Adrenal gland (tissue), 9 donors: ENCODE measurements at regions not wholly inside any gene's neighbourhood (a gene's known extent, or its start where the extent isn't known, plus 50 kb on each side); places are given as distances from the start of the nearest gene placed in this dataset.

ENCODE experiments used
- DNase-seq, 7 donors: peaks; one replicate each; pipeline ENCODE4 v3.0.0-alpha.2; 2019 to 2020
- H3K27ac ChIP-seq, 5 donors: fragments of 200-600 bp; sonication (generic) in 4 of 5; 1 replicate in 3 of 5; 2 replicates in 2 of 5; pipeline versions ENCODE4 v1.5.1 to v1.8.0; 2016 to 2020; ENCODE audit warnings: mild to moderate bottlenecking in 1 of 5
- H3K27me3 ChIP-seq: fragments of 200-600 bp; 2 replicates; pipeline ENCODE4 v1.8.0; 2021
- H3K36me3 ChIP-seq, 2 donors: fragments of 200-600 bp; replicated peaks in 1 of 2; 1 replicate in 1 of 2; 2 replicates in 1 of 2; pipeline versions ENCODE4 v1.5.1 to v1.8.0; 2018 to 2022
- H3K4me1 ChIP-seq, 2 donors: fragments of 200-600 bp; replicated peaks in 1 of 2; 1 replicate in 1 of 2; 2 replicates in 1 of 2; pipeline versions ENCODE4 v1.5.1 to v1.8.0; 2018 to 2021
- H3K4me3 ChIP-seq, 4 donors: fragments of 200-600 bp; sonication (generic) in 3 of 4; one replicate each; pipeline ENCODE4 v1.5.1; 2016 to 2018
- H3K9me3 ChIP-seq, 3 donors: fragments of 200-600 bp; sonication (generic) in 1 of 3; replicated peaks in 1 of 3; 1 replicate in 2 of 3; 2 replicates in 1 of 3; pipeline versions ENCODE4 v1.5.1 to v1.8.0; 2016 to 2021
- POLR2A ChIP-seq, 2 donors: fragments of 450-650 bp; IDR thresholded peaks; one replicate each; pipeline ENCODE4 v1.6.1; 2017; ENCODE audit warnings: antibody characterized with exemption in 2 of 2, mild to moderate bottlenecking in 2 of 2, moderate library complexity in 1 of 2
- WGBS, 4 donors: extraction: QIAGEN DNeasy Blood & Tissue Kit in 2 of 4; methylation state at CpG; one replicate each; pipeline versions ENCODE4 v1.1.5 to v1.1.7; 2013 to 2017; 5-methylcytosine and 5-hydroxymethylcytosine counted together
- intact Hi-C, 2 donors: fragments of 100-400 bp; cut with DNase I; formaldehyde crosslinking; loops; one replicate each; pipeline versions ENCODE4 v1.14.1 to v1.15.0; 2022 to 2023
- TF ChIP-seq, protein P1 (sequence below), 6 experiments: fragments of 450-650 bp in 4 of 6; fragments of 200-600 bp in 2 of 6; sonication (generic) in 1 of 6; IDR thresholded peaks; 1 replicate in 5 of 6; 2 replicates in 1 of 6; pipeline versions ENCODE4 v1.5.1 to v1.8.0; 2016 to 2021; ENCODE audit warnings: antibody characterized with exemption in 6 of 6, mild to moderate bottlenecking in 2 of 6, moderate library complexity in 1 of 6
- donor health status: healthy with polysubstance abuse.
- donor health status: Bipolar disorder and iron deficiency.
- donor health status: DM: yes; HTN: yes; CAD: no.
- donor health status: DM: no; HTN: no; CAD: no.
- donor health status: DM: no; HTN: no; CAD: no.

DNA sequence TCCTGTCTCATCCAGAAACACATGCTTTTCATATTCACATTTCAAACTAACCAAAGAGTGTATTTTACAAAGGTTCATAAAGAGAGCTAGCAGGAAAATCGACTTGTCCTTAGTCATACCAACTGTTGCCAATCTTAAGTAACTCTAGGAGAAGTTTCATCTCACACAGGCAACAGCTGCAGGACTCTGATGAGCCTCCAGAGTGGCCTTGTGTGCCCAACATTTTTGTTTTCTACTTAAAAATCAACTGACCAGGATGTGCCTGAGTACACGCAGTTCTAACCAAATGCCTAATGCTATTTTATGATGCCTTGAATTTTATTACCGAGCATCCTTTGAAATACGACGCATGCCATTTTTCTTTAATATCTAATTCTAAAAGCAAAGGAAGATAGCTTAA is 595.9 kb upstream of the LRRTM4 start:
- TF ChIP-seq, protein P1, sequence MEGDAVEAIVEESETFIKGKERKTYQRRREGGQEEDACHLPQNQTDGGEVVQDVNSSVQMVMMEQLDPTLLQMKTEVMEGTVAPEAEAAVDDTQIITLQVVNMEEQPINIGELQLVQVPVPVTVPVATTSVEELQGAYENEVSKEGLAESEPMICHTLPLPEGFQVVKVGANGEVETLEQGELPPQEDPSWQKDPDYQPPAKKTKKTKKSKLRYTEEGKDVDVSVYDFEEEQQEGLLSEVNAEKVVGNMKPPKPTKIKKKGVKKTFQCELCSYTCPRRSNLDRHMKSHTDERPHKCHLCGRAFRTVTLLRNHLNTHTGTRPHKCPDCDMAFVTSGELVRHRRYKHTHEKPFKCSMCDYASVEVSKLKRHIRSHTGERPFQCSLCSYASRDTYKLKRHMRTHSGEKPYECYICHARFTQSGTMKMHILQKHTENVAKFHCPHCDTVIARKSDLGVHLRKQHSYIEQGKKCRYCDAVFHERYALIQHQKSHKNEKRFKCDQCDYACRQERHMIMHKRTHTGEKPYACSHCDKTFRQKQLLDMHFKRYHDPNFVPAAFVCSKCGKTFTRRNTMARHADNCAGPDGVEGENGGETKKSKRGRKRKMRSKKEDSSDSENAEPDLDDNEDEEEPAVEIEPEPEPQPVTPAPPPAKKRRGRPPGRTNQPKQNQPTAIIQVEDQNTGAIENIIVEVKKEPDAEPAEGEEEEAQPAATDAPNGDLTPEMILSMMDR (IDR thresholded peaks at IDR 0.05), result no peak
- TF ChIP-seq POLR2A (IDR thresholded peaks at IDR 0.05), result no peak
- Histone ChIP-seq H3K4me1 (no peaks in the 10 kb centered on the region), H3K27me3 (no peaks in the 10 kb centered on the region), H3K9me3 (no peaks in the 10 kb centered on the region), H3K27ac (no peak overlapping the region), H3K4me3 (no peak overlapping the region), H3K36me3 (no peaks in the 10 kb centered on the region)
- 76 to 80% (median 79%) methylated on average over 5 of the region's 5 CpGs for WGBS, 4 donors
- intact Hi-C loops, result no loop called here
- no peak for DNase-seq

- intact Hi-C loops, result no loop called here
- Histone ChIP-seq H3K36me3 (no peaks in the 10 kb centered on the region), H3K4me1 (no peaks in the 10 kb centered on the region), H3K9me3 (peaks cover 0 to 4% (median 0%) of the 10 kb centered on the region in 3 donors), H3K27me3 (no peaks in the 10 kb centered on the region), H3K27ac (no peak overlapping the region), H3K4me3 (no peak overlapping the region)
- no peak for TF ChIP-seq POLR2A (IDR thresholded peaks at IDR 0.05)
- TF ChIP-seq, protein P1 (IDR thresholded peaks at IDR 0.05), result no peak
- 47 to 61% (median 50%) methylated on average over 2 of the region's 2 CpGs for WGBS, 4 donors
- no peak for DNase-seq
Measured at GRCh38 chr2:78120275-78120674, 598.1 kb upstream of the LRRTM4 start.

DNA sequence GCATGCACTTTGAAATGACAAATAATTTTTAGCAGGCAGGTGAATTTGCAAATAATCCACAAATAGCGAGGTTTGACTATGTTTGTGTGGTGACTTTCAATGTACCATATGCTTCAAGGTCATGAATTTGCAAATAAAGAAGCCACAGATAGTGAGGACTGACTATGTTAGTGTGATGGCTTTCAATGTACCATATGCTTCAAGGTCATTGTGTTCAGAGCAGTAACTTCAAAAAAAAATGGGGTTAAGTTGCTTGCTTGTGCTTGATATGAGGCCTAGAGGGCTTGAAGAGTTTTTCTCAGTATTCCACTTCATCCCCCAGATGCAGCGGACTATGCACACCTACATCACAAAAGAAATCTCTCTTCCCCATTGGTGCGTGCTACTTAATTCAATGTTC is 602.9 kb upstream of the LRRTM4 start:
- H3K4me3 ChIP-seq, result no peak overlapping the region
- no peak for DNase-seq
- 83 to 89% (median 87%) methylated on average over 3 of the region's 3 CpGs for WGBS, 4 donors
- H3K27me3 ChIP-seq, result no peaks in the 10 kb centered on the region
- no peaks in the 10 kb centered on the region for H3K36me3 ChIP-seq
- peaks cover 0 to 4% (median 0%) of the 10 kb centered on the region in 3 donors for H3K9me3 ChIP-seq
- no peak for TF ChIP-seq POLR2A (IDR thresholded peaks at IDR 0.05)
- TF ChIP-seq, protein P1 (IDR thresholded peaks at IDR 0.05), result no peak
- intact Hi-C loops, result no loop called here
- H3K4me1 ChIP-seq, result no peaks in the 10 kb centered on the region
- no peak overlapping the region for H3K27ac ChIP-seq

DNA sequence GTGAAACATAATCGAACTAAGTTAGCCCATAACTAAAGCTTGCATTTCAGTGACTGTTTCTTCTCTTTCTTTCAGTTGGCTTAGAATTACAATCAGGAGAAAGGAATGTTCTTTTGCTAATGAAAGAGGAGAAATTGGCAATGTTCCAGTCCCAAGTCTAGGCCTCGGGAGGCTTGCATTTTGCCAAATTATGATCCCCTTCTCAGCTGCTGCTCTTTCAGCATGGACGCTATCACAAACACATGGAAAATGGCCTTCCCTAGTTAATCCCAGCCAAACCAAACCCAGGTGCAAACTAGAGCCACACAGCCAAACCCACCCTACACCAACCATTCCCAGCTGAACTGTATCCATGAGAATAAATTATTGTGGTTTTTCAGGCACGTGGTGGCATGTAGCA is 605.2 kb upstream of the LRRTM4 start:
- Histone ChIP-seq H3K4me3 (no peak overlapping the region), H3K27me3 (no peaks in the 10 kb centered on the region), H3K36me3 (no peaks in the 10 kb centered on the region), H3K4me1 (no peaks in the 10 kb centered on the region), H3K9me3 (peaks cover 0 to 4% (median 0%) of the 10 kb centered on the region in 3 donors), H3K27ac (no peak overlapping the region)
- DNase-seq, result no peak
- TF ChIP-seq POLR2A (IDR thresholded peaks at IDR 0.05), result no peak
- TF ChIP-seq, protein P1 (IDR thresholded peaks at IDR 0.05), result no peak
- intact Hi-C loops, result no loop called here
- WGBS, 4 donors, result 40 to 65% (median 57%) methylated on average over 4 of the region's 4 CpGs
